ENCODE measurements at regions not wholly inside any gene's neighbourhood (a gene's known extent, or its start where the extent isn't known, plus 50 kb on each side); places are given as distances from the start of the nearest gene placed in this dataset.

- TF ChIP-seq EZH2 (IDR thresholded peaks at IDR 0.05; ENCODE audit: low read depth) (no peak), CTCF (conservative IDR thresholded peaks at IDR 0.05) (no peak)
Observed at GRCh38 chr6:140434761-140435160, 1060.3 kb upstream of the CITED2 start.

All from PC-9 (cell line).